Chondrocyte (in vitro differentiated cells): ENCODE measurements at regions not wholly inside any gene's neighbourhood (a gene's known extent, or its start where the extent isn't known, plus 50 kb on each side); places are given as distances from the start of the nearest gene placed in this dataset.

ENCODE experiments used
- DNase-seq: peaks from one replicate; pipeline ENCODE4 v3.0.0; 2021; ENCODE audit warnings: mixed read lengths, low spot score
- H3K27ac Mint-ChIP-seq: one replicate; pipeline ENCODE4 v1.8.0; 2021; ENCODE audit warnings: mild to moderate bottlenecking, moderate library complexity, mixed read lengths; ENCODE audit not compliant: unreplicated experiment
- H3K27me3 Mint-ChIP-seq: 2 replicates; pipeline ENCODE4 v1.8.0; 2021; ENCODE audit warnings: low read depth, mixed read lengths
- H3K36me3 Mint-ChIP-seq: 2 replicates; pipeline ENCODE4 v1.8.0; 2021; ENCODE audit warnings: low read depth, mixed read lengths
- H3K4me1 Mint-ChIP-seq: 2 replicates; pipeline ENCODE4 v1.8.0; 2021; ENCODE audit warnings: low read depth, mild to moderate bottlenecking, mixed read lengths
- H3K4me3 Mint-ChIP-seq: one replicate; pipeline ENCODE4 v1.8.0; 2021; ENCODE audit warnings: mild to moderate bottlenecking, moderate library complexity, mixed read lengths; ENCODE audit not compliant: unreplicated experiment
- H3K9me3 Mint-ChIP-seq: 2 replicates; pipeline ENCODE4 v1.8.0; 2021; ENCODE audit warnings: low read depth, mixed read lengths
- TF ChIP-seq, protein P1 (sequence below): fragments of 200-600 bp; sonication (generic); IDR thresholded peaks from 2 replicates; pipeline ENCODE4 v1.5.0; 2021; ENCODE audit warnings: antibody characterized with exemption, mild to moderate bottlenecking, moderate library complexity

- Mint-ChIP-seq H3K27ac (no peak overlapping the region), H3K36me3 (no peaks in the 10 kb centered on the region), H3K27me3 (no peaks in the 10 kb centered on the region), H3K9me3 (no peaks in the 10 kb centered on the region), H3K4me3 (no peak overlapping the region), H3K4me1 (no peaks in the 10 kb centered on the region)
- DNase-seq = no peak
- TF ChIP-seq, protein P1, sequence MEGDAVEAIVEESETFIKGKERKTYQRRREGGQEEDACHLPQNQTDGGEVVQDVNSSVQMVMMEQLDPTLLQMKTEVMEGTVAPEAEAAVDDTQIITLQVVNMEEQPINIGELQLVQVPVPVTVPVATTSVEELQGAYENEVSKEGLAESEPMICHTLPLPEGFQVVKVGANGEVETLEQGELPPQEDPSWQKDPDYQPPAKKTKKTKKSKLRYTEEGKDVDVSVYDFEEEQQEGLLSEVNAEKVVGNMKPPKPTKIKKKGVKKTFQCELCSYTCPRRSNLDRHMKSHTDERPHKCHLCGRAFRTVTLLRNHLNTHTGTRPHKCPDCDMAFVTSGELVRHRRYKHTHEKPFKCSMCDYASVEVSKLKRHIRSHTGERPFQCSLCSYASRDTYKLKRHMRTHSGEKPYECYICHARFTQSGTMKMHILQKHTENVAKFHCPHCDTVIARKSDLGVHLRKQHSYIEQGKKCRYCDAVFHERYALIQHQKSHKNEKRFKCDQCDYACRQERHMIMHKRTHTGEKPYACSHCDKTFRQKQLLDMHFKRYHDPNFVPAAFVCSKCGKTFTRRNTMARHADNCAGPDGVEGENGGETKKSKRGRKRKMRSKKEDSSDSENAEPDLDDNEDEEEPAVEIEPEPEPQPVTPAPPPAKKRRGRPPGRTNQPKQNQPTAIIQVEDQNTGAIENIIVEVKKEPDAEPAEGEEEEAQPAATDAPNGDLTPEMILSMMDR = no peak
Measured at GRCh38 chr1:106680216-106680615, 376.3 kb upstream of the PRMT6 start.

- Mint-ChIP-seq H3K36me3 (no peaks in the 10 kb centered on the region), H3K4me1 (no peaks in the 10 kb centered on the region), H3K27ac (no peak overlapping the region), H3K9me3 (no peaks in the 10 kb centered on the region), H3K27me3 (no peaks in the 10 kb centered on the region), H3K4me3 (no peak overlapping the region)
- TF ChIP-seq, protein P1 = no peak
- no peak for DNase-seq
Measured at GRCh38 chr1:106680776-106681344, 375.6 kb upstream of the PRMT6 start.

DNA sequence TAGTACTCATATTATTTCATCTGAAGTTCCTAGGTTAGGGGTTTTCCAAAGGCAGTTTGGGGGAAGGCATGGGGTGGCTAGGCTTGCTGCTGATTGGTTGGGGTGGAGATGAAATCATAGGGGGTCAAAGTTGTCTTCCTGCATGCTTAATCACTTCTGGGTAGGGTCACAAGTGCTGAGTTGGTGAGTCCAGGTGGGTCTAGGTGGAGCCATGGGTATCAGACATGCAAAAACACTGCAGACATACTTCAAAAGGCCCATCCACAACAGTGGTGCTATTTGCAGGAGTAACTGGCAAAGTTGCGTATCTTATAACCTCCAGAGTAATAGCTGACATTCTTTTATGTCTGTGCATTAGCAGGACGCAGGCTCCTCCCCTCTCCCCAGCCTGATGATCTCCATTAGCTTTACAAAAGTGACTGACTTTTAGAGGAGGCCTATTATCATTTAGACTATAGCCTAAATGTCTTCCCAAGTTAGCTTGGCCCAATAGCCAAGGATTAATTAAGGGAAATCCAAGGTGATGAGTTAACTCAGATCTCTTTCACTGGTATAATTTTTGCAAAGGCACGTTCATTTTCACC lies 374.4 kb upstream of the PRMT6 start:
- no peaks in the 10 kb centered on the region for H3K4me1 Mint-ChIP-seq
- no peaks in the 10 kb centered on the region for H3K27me3 Mint-ChIP-seq
- H3K27ac Mint-ChIP-seq = no peak overlapping the region
- H3K4me3 Mint-ChIP-seq = no peak overlapping the region
- DNase-seq = no peak
- TF ChIP-seq, protein P1 = no peak
- no peaks in the 10 kb centered on the region for H3K36me3 Mint-ChIP-seq
- no peaks in the 10 kb centered on the region for H3K9me3 Mint-ChIP-seq

- Mint-ChIP-seq H3K9me3 (no peaks in the 10 kb centered on the region), H3K4me3 (no peak overlapping the region), H3K27me3 (no peaks in the 10 kb centered on the region), H3K36me3 (no peaks in the 10 kb centered on the region), H3K4me1 (no peaks in the 10 kb centered on the region), H3K27ac (no peak overlapping the region)
- no peak for DNase-seq
- TF ChIP-seq, protein P1 = no peak
Measured at GRCh38 chr1:106688446-106688845, 368.0 kb upstream of the PRMT6 start.

GRCh38 chr1:106698660-106699059 lies 357.8 kb upstream of the PRMT6 start:
- H3K36me3 Mint-ChIP-seq = no peaks in the 10 kb centered on the region
- H3K27ac Mint-ChIP-seq = no peak overlapping the region
- no peaks in the 10 kb centered on the region for H3K27me3 Mint-ChIP-seq
- H3K4me3 Mint-ChIP-seq = no peak overlapping the region
- peaks cover 15% of the 10 kb centered on the region for H3K9me3 Mint-ChIP-seq
- no peak for DNase-seq
- H3K4me1 Mint-ChIP-seq = no peaks in the 10 kb centered on the region
- TF ChIP-seq, protein P1 = no peak
